ENCODE measurements at regions not wholly inside any gene's neighbourhood (a gene's known extent, or its start where the extent isn't known, plus 50 kb on each side); places are given as distances from the start of the nearest gene placed in this dataset.

GRCh38 chr2:16526193-16526592 lies 139.4 kb downstream of the CYRIA start:
- TF ChIP-seq CTCF (conservative IDR thresholded peaks at IDR 0.05 in 1 of 2, IDR thresholded peaks at IDR 0.05 in 1 of 2; ENCODE audit: extremely low read depth in 1 of 2, insufficient read depth in 1 of 2, low read depth in 1 of 2, low read length in 2 of 2) (no peak), EZH2 (IDR thresholded peaks at IDR 0.05; ENCODE audit: borderline replicate concordance, low read length) (no peak)
